ENCODE measurements at regions not wholly inside any gene's neighbourhood (a gene's known extent, or its start where the extent isn't known, plus 50 kb on each side); places are given as distances from the start of the nearest gene placed in this dataset.
A peak's percentile ranks its signal among the peaks of the same experiment; 100 is the strongest.

DNA sequence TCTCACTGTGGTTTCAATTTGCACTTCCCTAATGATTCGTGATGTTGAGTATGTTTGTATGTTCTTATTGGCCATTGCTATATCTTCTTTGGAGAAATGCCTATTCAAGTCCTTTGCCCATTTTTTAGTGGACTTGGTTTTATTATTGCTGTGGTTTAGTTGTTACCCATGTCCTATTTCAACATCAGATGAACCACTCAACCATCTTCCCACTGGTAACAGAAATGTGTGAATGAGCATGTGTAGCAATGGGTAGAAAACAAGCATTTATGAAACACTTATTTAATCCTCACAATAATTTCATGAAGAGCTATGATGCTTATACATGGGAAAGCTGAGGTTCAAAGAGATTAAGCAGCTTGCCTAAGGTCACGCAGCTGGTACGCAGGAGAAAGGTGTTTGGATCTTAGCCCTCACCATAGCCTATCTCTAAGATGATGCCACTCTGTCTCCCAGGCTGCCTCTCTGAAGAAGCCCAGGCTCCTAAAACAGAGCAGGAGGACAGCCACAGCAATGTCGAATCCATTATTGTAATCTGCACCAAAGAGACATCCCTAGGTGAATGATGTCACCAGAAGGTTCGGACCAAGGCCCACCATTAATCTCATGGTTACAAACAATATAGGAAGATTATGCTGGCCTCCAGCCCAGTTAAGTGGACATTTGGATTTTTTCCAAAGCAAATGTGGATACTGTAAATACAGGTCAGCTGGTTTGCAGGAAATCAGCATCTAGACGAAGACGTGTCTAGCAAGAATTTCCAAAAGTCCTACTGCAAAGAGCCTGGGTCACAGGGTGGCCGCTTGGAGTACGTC is 447.6 kb upstream of the ZMIZ1 start:
- Histone ChIP-seq H3K4me3 (replicated peaks in 1 of 4; ENCODE audit: control extremely low read depth in 1 of 4, insufficient read depth in 1 of 4, low read depth in 3 of 4, low read length in 4 of 4) (no peak overlapping the region), H3K9me3 (ENCODE audit: control insufficient read depth, insufficient read depth, low read depth, low read length) (no peaks in the 10 kb centered on the region), H2AFZ (ENCODE audit: low read length) (no peak overlapping the region), H3K27ac (ENCODE audit: insufficient read depth, low read length) (no peak overlapping the region), H3K36me3 (ENCODE audit: control insufficient read depth, insufficient read depth, low read length) (no peaks in the 10 kb centered on the region), H3K9ac (ENCODE audit: insufficient read depth, low read length) (no peak overlapping the region), H4K20me1 (ENCODE audit: control insufficient read depth, extremely low read depth, insufficient read depth, low read length) (no peaks in the 10 kb centered on the region), H3K4me1 (ENCODE audit: control insufficient read depth, extremely low read depth, insufficient read depth, low read length) (peaks cover 3% of the 10 kb centered on the region), H3K4me2 (ENCODE audit: extremely low read depth, insufficient read depth, low read length) (no peak overlapping the region), H3K79me2 (ENCODE audit: control insufficient read depth, insufficient read depth, low read length) (no peaks in the 10 kb centered on the region), H3K27me3 (ENCODE audit: control insufficient read depth, insufficient read depth, low read length) (peaks cover 4% of the 10 kb centered on the region)
- DNase-seq (ENCODE audit: low read depth in 2 of 2) = peak; percentile 3 to 36
- TF ChIP-seq, protein P1, sequence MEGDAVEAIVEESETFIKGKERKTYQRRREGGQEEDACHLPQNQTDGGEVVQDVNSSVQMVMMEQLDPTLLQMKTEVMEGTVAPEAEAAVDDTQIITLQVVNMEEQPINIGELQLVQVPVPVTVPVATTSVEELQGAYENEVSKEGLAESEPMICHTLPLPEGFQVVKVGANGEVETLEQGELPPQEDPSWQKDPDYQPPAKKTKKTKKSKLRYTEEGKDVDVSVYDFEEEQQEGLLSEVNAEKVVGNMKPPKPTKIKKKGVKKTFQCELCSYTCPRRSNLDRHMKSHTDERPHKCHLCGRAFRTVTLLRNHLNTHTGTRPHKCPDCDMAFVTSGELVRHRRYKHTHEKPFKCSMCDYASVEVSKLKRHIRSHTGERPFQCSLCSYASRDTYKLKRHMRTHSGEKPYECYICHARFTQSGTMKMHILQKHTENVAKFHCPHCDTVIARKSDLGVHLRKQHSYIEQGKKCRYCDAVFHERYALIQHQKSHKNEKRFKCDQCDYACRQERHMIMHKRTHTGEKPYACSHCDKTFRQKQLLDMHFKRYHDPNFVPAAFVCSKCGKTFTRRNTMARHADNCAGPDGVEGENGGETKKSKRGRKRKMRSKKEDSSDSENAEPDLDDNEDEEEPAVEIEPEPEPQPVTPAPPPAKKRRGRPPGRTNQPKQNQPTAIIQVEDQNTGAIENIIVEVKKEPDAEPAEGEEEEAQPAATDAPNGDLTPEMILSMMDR (conservative IDR thresholded peaks at IDR 0.05 in 1 of 2, IDR thresholded peaks at IDR 0.05 in 1 of 2; ENCODE audit: low read depth in 1 of 2, low read length in 2 of 2) = no peak
- no peak for TF ChIP-seq EZH2 (IDR thresholded peaks at IDR 0.05; ENCODE audit: low read length, missing control alignments)

DNA sequence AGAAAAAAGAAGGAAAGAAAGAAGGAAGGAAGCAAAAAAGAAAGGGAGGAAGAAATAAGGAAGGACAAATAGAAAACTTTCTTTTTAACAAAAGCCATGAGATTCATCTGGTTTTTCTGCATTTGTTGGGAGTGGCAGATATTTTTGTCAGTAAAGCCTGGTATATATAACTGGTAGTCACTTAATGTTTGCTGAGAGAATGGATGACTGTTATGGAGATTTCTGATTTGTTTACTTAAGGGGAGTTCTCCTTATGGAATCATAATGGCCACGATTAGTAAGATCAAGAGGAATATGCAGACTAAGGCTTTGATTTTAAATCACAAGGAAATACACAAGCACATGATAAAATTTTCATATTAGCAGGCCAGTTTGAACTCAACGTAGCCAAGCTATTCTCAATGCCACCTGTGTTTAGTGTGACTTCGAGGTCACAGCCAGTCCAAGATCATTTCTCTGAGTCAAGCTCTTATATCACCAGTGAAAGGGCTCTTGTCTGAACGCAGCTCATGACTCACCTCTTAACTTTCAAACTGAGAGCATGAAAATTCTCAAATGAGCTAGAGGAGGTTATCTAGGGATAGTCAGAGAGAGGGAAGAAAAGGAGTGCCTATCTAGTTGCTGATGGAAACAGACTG is 445.1 kb upstream of the ZMIZ1 start:
- H3K9me3 ChIP-seq (ENCODE audit: control insufficient read depth, insufficient read depth, low read depth, low read length) = no peaks in the 10 kb centered on the region
- DNase-seq (ENCODE audit: low read depth in 2 of 2) = peak; percentile 71 to 95
- no peak overlapping the region for H2AFZ ChIP-seq (ENCODE audit: low read length)
- TF ChIP-seq EZH2 (IDR thresholded peaks at IDR 0.05; ENCODE audit: low read length, missing control alignments) = no peak
- TF ChIP-seq, protein P1 (conservative IDR thresholded peaks at IDR 0.05 in 1 of 2, IDR thresholded peaks at IDR 0.05 in 1 of 2; ENCODE audit: low read depth in 1 of 2, low read length in 2 of 2) = no peak
- H3K9ac ChIP-seq (ENCODE audit: insufficient read depth, low read length) = no peak overlapping the region
- H3K27me3 ChIP-seq (ENCODE audit: control insufficient read depth, insufficient read depth, low read length) = no peaks in the 10 kb centered on the region
- no peak overlapping the region for H3K4me2 ChIP-seq (ENCODE audit: extremely low read depth, insufficient read depth, low read length)
- no peaks in the 10 kb centered on the region for H3K36me3 ChIP-seq (ENCODE audit: control insufficient read depth, insufficient read depth, low read length)
- H4K20me1 ChIP-seq (ENCODE audit: control insufficient read depth, extremely low read depth, insufficient read depth, low read length) = no peaks in the 10 kb centered on the region
- H3K4me3 ChIP-seq (replicated peaks in 1 of 4; ENCODE audit: control extremely low read depth in 1 of 4, insufficient read depth in 1 of 4, low read depth in 3 of 4, low read length in 4 of 4) = no peak overlapping the region
- peaks cover 3% of the 10 kb centered on the region for H3K4me1 ChIP-seq (ENCODE audit: control insufficient read depth, extremely low read depth, insufficient read depth, low read length)
- no peaks in the 10 kb centered on the region for H3K79me2 ChIP-seq (ENCODE audit: control insufficient read depth, insufficient read depth, low read length)
- H3K27ac ChIP-seq (ENCODE audit: insufficient read depth, low read length) = no peak overlapping the region

GRCh38 chr10:78624791-78625190 is 444.0 kb upstream of the ZMIZ1 start:
- H3K27ac ChIP-seq (ENCODE audit: insufficient read depth, low read length) = no peak overlapping the region

More at GRCh38 chr10:78624791-78625190, 444.0 kb upstream of the ZMIZ1 start:
- H3K79me2 ChIP-seq (ENCODE audit: control insufficient read depth, insufficient read depth, low read length) = no peaks in the 10 kb centered on the region
- peaks cover 3% of the 10 kb centered on the region for H3K4me1 ChIP-seq (ENCODE audit: control insufficient read depth, extremely low read depth, insufficient read depth, low read length)
- TF ChIP-seq, protein P1 (conservative IDR thresholded peaks at IDR 0.05 in 1 of 2, IDR thresholded peaks at IDR 0.05 in 1 of 2; ENCODE audit: low read depth in 1 of 2, low read length in 2 of 2) = no peak
- no peak for TF ChIP-seq EZH2 (IDR thresholded peaks at IDR 0.05; ENCODE audit: low read length, missing control alignments)
- H3K36me3 ChIP-seq (ENCODE audit: control insufficient read depth, insufficient read depth, low read length) = no peaks in the 10 kb centered on the region
- H3K4me3 ChIP-seq (replicated peaks in 1 of 4; ENCODE audit: control extremely low read depth in 1 of 4, insufficient read depth in 1 of 4, low read depth in 3 of 4, low read length in 4 of 4) = no peak overlapping the region
- H3K9me3 ChIP-seq (ENCODE audit: control insufficient read depth, insufficient read depth, low read depth, low read length) = no peaks in the 10 kb centered on the region
- H3K27me3 ChIP-seq (ENCODE audit: control insufficient read depth, insufficient read depth, low read length) = no peaks in the 10 kb centered on the region
- no peak for DNase-seq (ENCODE audit: low read depth in 2 of 2)
- H2AFZ ChIP-seq (ENCODE audit: low read length) = no peak overlapping the region
- no peak overlapping the region for H3K4me2 ChIP-seq (ENCODE audit: extremely low read depth, insufficient read depth, low read length)
- no peak overlapping the region for H3K9ac ChIP-seq (ENCODE audit: insufficient read depth, low read length)
- no peaks in the 10 kb centered on the region for H4K20me1 ChIP-seq (ENCODE audit: control insufficient read depth, extremely low read depth, insufficient read depth, low read length)
